Vagina (tissue), 2 donors: ENCODE measurements at regions not wholly inside any gene's neighbourhood (a gene's known extent, or its start where the extent isn't known, plus 50 kb on each side); places are given as distances from the start of the nearest gene placed in this dataset.

Experiments used
- CTCF ChIP-seq, 3 experiments: fragments of 450-650 bp in 2 of 3; fragments of 200-600 bp in 1 of 3; sonication (generic) in 1 of 3; IDR thresholded peaks; one replicate each; pipeline ENCODE4 v1.5.1; 2017 to 2019; ENCODE audit warnings: antibody characterized with exemption in 3 of 3, mild to moderate bottlenecking in 2 of 3, moderate library complexity in 2 of 3
- POLR2A ChIP-seq, 2 donors: fragments of 450-650 bp; IDR thresholded peaks; one replicate each; pipeline ENCODE4 v1.6.1; 2017; ENCODE audit warnings: antibody characterized with exemption in 2 of 2, mild to moderate bottlenecking in 2 of 2, moderate library complexity in 2 of 2

DNA sequence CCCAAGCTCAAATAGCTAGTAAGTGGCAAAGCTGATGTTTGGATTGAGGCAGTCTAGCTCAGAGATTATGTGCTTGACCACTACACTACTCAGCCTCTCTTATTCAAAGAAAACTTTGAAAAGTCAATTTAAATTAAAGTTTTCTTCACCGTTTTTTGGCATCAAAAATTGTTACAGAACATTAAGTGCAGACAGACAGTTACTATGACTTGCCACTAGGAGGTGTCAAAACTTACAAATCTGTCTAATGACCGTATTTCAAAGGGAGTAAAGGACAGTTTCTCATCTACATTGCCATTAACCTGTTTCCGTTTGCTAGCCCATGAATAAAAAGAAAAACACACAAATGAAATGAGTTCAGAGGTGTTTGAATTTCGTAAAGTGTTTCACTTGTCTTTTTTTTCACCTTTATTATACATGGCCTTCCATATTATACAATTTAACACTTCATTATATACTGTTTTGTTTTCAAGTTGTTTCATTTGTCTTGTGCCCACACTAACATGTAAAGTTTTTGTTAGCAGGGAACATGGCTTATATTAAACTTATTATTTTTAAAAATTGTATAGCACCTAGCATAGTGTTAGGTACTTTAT is 57.4 kb upstream of the MTF2 start:
- TF ChIP-seq CTCF (IDR thresholded peaks at IDR 0.05) (peak; percentile 25 to 51 (median 42)), POLR2A (IDR thresholded peaks at IDR 0.05) (no peak)
